ENCODE measurements at regions not wholly inside any gene's neighbourhood (a gene's known extent, or its start where the extent isn't known, plus 50 kb on each side); places are given as distances from the start of the nearest gene placed in this dataset.

- TF ChIP-seq EZH2 (IDR thresholded peaks at IDR 0.05) (no peak), POLR2AphosphoS5 (IDR thresholded peaks at IDR 0.05; ENCODE audit: borderline replicate concordance, low read depth, low read length) (no peak)
Measured at GRCh38 chr7:25552998-25553397, 324.7 kb upstream of the NPVF start.

All from SK-N-MC (cell line).